HG03103 (cell line): ENCODE measurements at regions not wholly inside any gene's neighbourhood (a gene's known extent, or its start where the extent isn't known, plus 50 kb on each side); places are given as distances from the start of the nearest gene placed in this dataset.
"Not testable (repeated sequence)": the region's sequence is repeated elsewhere in the genome, so short reads cannot be mapped to it uniquely, and the experiment has no call there.

Source experiments
- ATAC-seq: cut with Tn5 transposase; IDR thresholded peaks from one replicate; pipeline ENCODE4 v1.9.1; 2021; ENCODE audit warnings: low read depth; ENCODE audit not compliant: unreplicated experiment

- no peak for ATAC-seq
Measured at GRCh38 chr9:15113288-15113687, 193.7 kb downstream of the TTC39B start.

- ATAC-seq: no peak
Measured at GRCh38 chr9:15111071-15111470, 195.9 kb downstream of the TTC39B start.

GRCh38 chr9:15104826-15105420 lies 194.7 kb upstream of the FREM1 start:
- ATAC-seq: peak; percentile 93

- ATAC-seq: no peak
Measured at GRCh38 chr9:15103290-15103689, 193.1 kb upstream of the FREM1 start.

GRCh38 chr9:15101095-15101494 lies 190.9 kb upstream of the FREM1 start:
- ATAC-seq: no peak

GRCh38 chr9:15100571-15100970 lies 190.3 kb upstream of the FREM1 start:
- ATAC-seq: no peak

- ATAC-seq: no peak
Measured at GRCh38 chr9:15096972-15097371, 186.7 kb upstream of the FREM1 start.

GRCh38 chr9:15086778-15087324 lies 176.6 kb upstream of the FREM1 start:
- no peak for ATAC-seq

- no peak for ATAC-seq
Measured at GRCh38 chr9:15086156-15086763, 176.0 kb upstream of the FREM1 start.

GRCh38 chr9:15081021-15081753 lies 171.0 kb upstream of the FREM1 start:
- no peak for ATAC-seq

GRCh38 chr9:15080401-15080800 lies 170.2 kb upstream of the FREM1 start:
- no peak for ATAC-seq

- no peak for ATAC-seq
Measured at GRCh38 chr9:15079989-15080388, 169.8 kb upstream of the FREM1 start.

GRCh38 chr9:15077946-15078729 lies 167.9 kb upstream of the FREM1 start:
- no peak for ATAC-seq

- no peak for ATAC-seq
Measured at GRCh38 chr9:15073620-15074019, 163.4 kb upstream of the FREM1 start.

GRCh38 chr9:15070716-15071115 lies 160.5 kb upstream of the FREM1 start:
- no peak for ATAC-seq

- ATAC-seq: no peak
Measured at GRCh38 chr9:15069106-15069505, 158.9 kb upstream of the FREM1 start.

GRCh38 chr9:15068261-15068660 lies 158.0 kb upstream of the FREM1 start:
- ATAC-seq: no peak

- no peak for ATAC-seq
Measured at GRCh38 chr9:15059003-15059402, 148.8 kb upstream of the FREM1 start.

- ATAC-seq: no peak
Measured at GRCh38 chr9:15058236-15058635, 148.0 kb upstream of the FREM1 start.

GRCh38 chr9:15055284-15055683 lies 145.1 kb upstream of the FREM1 start:
- ATAC-seq: not testable (repeated sequence)

GRCh38 chr9:15048772-15049171 lies 138.5 kb upstream of the FREM1 start:
- no peak for ATAC-seq
